ENCODE measurements at regions not wholly inside any gene's neighbourhood (a gene's known extent, or its start where the extent isn't known, plus 50 kb on each side); places are given as distances from the start of the nearest gene placed in this dataset.

GRCh38 chr14:82122655-82123054, 589.0 kb upstream of the SEL1L start:
- Histone ChIP-seq H3K4me2 (ENCODE audit: low read length) (no peak overlapping the region), H3K9me2 (ENCODE audit: insufficient read depth, low read length) (no peaks in the 10 kb centered on the region), H3K27ac (ENCODE audit: low read depth, low read length, poor library complexity, severe bottlenecking) (no peak overlapping the region), H2AFZ (ENCODE audit: low read length) (no peak overlapping the region), H3K4me3 (ENCODE audit: low read depth, low read length, poor library complexity, severe bottlenecking) (no peak overlapping the region), H3K79me2 (ENCODE audit: insufficient read depth, low read depth, low read length) (no peaks in the 10 kb centered on the region), H4K20me1 (ENCODE audit: insufficient read depth, low read length) (no peaks in the 10 kb centered on the region), H3K9me3 (ENCODE audit: low read length) (no peaks in the 10 kb centered on the region), H3K4me1 (ENCODE audit: insufficient read depth, low read length, poor library complexity, severe bottlenecking) (no peaks in the 10 kb centered on the region), H3K36me3 (ENCODE audit: insufficient read depth, low read length) (no peaks in the 10 kb centered on the region)
- CTCF ChIA-PET (ENCODE audit: unreplicated experiment) = no interaction called here
- no peak for DNase-seq (ENCODE audit: low spot score)
- intact Hi-C loops (cut with micrococcal nuclease; ENCODE audit: unreplicated experiment) = no loop called here
- POLR2A ChIA-PET = no interaction called here
- no TSS peak for BruUV-seq (replicated peaks)
- TF ChIP-seq EZH2phosphoT487 (IDR thresholded peaks at IDR 0.05; ENCODE audit: borderline replicate concordance, low read depth, low read length) = no peak
- TF ChIP-seq CTCF (conservative IDR thresholded peaks at IDR 0.05; ENCODE audit: low read length) = no peak

GRCh38 chr14:82124511-82124910, 590.9 kb upstream of the SEL1L start:
- H3K27ac ChIP-seq (ENCODE audit: low read depth, low read length, poor library complexity, severe bottlenecking) = no peak overlapping the region
- H4K20me1 ChIP-seq (ENCODE audit: insufficient read depth, low read length) = no peaks in the 10 kb centered on the region
- H3K4me2 ChIP-seq (ENCODE audit: low read length) = no peak overlapping the region
- H2AFZ ChIP-seq (ENCODE audit: low read length) = no peak overlapping the region
- no peaks in the 10 kb centered on the region for H3K9me3 ChIP-seq (ENCODE audit: low read length)
- TF ChIP-seq EZH2phosphoT487 (IDR thresholded peaks at IDR 0.05; ENCODE audit: borderline replicate concordance, low read depth, low read length) = no peak
- TF ChIP-seq CTCF (conservative IDR thresholded peaks at IDR 0.05; ENCODE audit: low read length) = no peak
- no peaks in the 10 kb centered on the region for H3K4me1 ChIP-seq (ENCODE audit: insufficient read depth, low read length, poor library complexity, severe bottlenecking)
- intact Hi-C loops (cut with micrococcal nuclease; ENCODE audit: unreplicated experiment) = no loop called here
- ChIA-PET POLR2A (interaction anchor here (0.6 kb wide), 1 partner anchor 210 kb away, joined by 3 read pairs; no protein-coding TSS in a partner anchor), CTCF (ENCODE audit: unreplicated experiment) (no interaction called here)
- H3K9me2 ChIP-seq (ENCODE audit: insufficient read depth, low read length) = no peaks in the 10 kb centered on the region
- no peaks in the 10 kb centered on the region for H3K79me2 ChIP-seq (ENCODE audit: insufficient read depth, low read depth, low read length)
- no TSS peak for BruUV-seq (replicated peaks)
- no peaks in the 10 kb centered on the region for H3K36me3 ChIP-seq (ENCODE audit: insufficient read depth, low read length)
- no peak overlapping the region for H3K4me3 ChIP-seq (ENCODE audit: low read depth, low read length, poor library complexity, severe bottlenecking)
- no peak for DNase-seq (ENCODE audit: low spot score)

GRCh38 chr14:82126006-82126405, 592.4 kb upstream of the SEL1L start:
- no TSS peak for BruUV-seq (replicated peaks)
- Histone ChIP-seq H3K36me3 (ENCODE audit: insufficient read depth, low read length) (no peaks in the 10 kb centered on the region), H3K4me2 (ENCODE audit: low read length) (no peak overlapping the region), H3K4me1 (ENCODE audit: insufficient read depth, low read length, poor library complexity, severe bottlenecking) (no peaks in the 10 kb centered on the region), H3K9me3 (ENCODE audit: low read length) (no peaks in the 10 kb centered on the region), H4K20me1 (ENCODE audit: insufficient read depth, low read length) (no peaks in the 10 kb centered on the region), H2AFZ (ENCODE audit: low read length) (no peak overlapping the region), H3K4me3 (ENCODE audit: low read depth, low read length, poor library complexity, severe bottlenecking) (no peak overlapping the region), H3K79me2 (ENCODE audit: insufficient read depth, low read depth, low read length) (no peaks in the 10 kb centered on the region), H3K9me2 (ENCODE audit: insufficient read depth, low read length) (no peaks in the 10 kb centered on the region), H3K27ac (ENCODE audit: low read depth, low read length, poor library complexity, severe bottlenecking) (no peak overlapping the region)
- no peak for DNase-seq (ENCODE audit: low spot score)
- POLR2A ChIA-PET = interaction anchor here (0.6 kb wide), 1 partner anchor 23 kb away, joined by 4 read pairs; no protein-coding TSS in a partner anchor
- TF ChIP-seq EZH2phosphoT487 (IDR thresholded peaks at IDR 0.05; ENCODE audit: borderline replicate concordance, low read depth, low read length) = no peak
- TF ChIP-seq CTCF (conservative IDR thresholded peaks at IDR 0.05; ENCODE audit: low read length) = no peak
- intact Hi-C loops (cut with micrococcal nuclease; ENCODE audit: unreplicated experiment) = no loop called here
- CTCF ChIA-PET (ENCODE audit: unreplicated experiment) = no interaction called here

All from OCI-LY7 (cell line).